Effector memory CD8-positive, alpha-beta T cell (primary cell): ENCODE measurements at regions not wholly inside any gene's neighbourhood (a gene's known extent, or its start where the extent isn't known, plus 50 kb on each side); places are given as distances from the start of the nearest gene placed in this dataset.

ENCODE experiments used
- ATAC-seq: fragments of 150-1000 bp; cut with Tn5 transposase; replicated peaks from 2 replicates; pipeline ENCODE4 v1.10.0; 2021; ENCODE audit warnings: mild to moderate bottlenecking, moderate library complexity
- DNase-seq, 3 experiments: peaks; one replicate each; pipeline ENCODE4 v3.0.0; 2021
- H3K27ac Mint-ChIP-seq, 2 donors: one replicate each; pipeline ENCODE4 v1.8.0; 2022; ENCODE audit warnings: mild to moderate bottlenecking in 2 of 2, mixed read lengths in 2 of 2, moderate library complexity in 2 of 2
- H3K27me3 Mint-ChIP-seq, 2 donors: one replicate each; pipeline ENCODE4 v1.8.0; 2022; ENCODE audit warnings: mixed read lengths in 2 of 2
- H3K36me3 Mint-ChIP-seq: one replicate; pipeline ENCODE4 v1.8.0; 2022; ENCODE audit warnings: mild to moderate bottlenecking, moderate library complexity, mixed read lengths; ENCODE audit not compliant: insufficient read depth
- H3K4me1 Mint-ChIP-seq, 2 donors: one replicate each; pipeline ENCODE4 v1.8.0; 2022; ENCODE audit warnings: low read depth in 2 of 2, mixed read lengths in 2 of 2
- H3K4me3 Mint-ChIP-seq, 2 donors: one replicate each; pipeline ENCODE4 v1.8.0; 2022; ENCODE audit warnings: mild to moderate bottlenecking in 2 of 2, mixed read lengths in 2 of 2, moderate library complexity in 2 of 2
- H3K9me3 Mint-ChIP-seq, 2 donors: one replicate each; pipeline ENCODE4 v1.8.0; 2022; ENCODE audit warnings: mixed read lengths in 2 of 2

GRCh38 chr10:47101196-47101595 is 190.0 kb downstream of the PTPN20 start:
- Mint-ChIP-seq H3K9me3 (no peaks in the 10 kb centered on the region), H3K4me3 (no peak overlapping the region), H3K27me3 (peaks cover 4% of the 10 kb centered on the region in 2 donors), H3K4me1 (no peaks in the 10 kb centered on the region), H3K27ac (no peak overlapping the region), H3K36me3 (no peaks in the 10 kb centered on the region)
- no peak for DNase-seq
- no peak for ATAC-seq

- ATAC-seq (no peak), DNase-seq (no peak)
- no peaks in the 10 kb centered on the region for H3K4me1 Mint-ChIP-seq
- no peak overlapping the region for H3K4me3 Mint-ChIP-seq
- no peaks in the 10 kb centered on the region for H3K36me3 Mint-ChIP-seq
- H3K27me3 Mint-ChIP-seq: no peaks in the 10 kb centered on the region
- no peaks in the 10 kb centered on the region for H3K9me3 Mint-ChIP-seq
- H3K27ac Mint-ChIP-seq: no peak overlapping the region
Measured at GRCh38 chr10:47101807-47102206, 190.6 kb downstream of the PTPN20 start.

- Mint-ChIP-seq H3K36me3 (no peaks in the 10 kb centered on the region), H3K27ac (no peak overlapping the region), H3K9me3 (no peaks in the 10 kb centered on the region), H3K4me1 (no peaks in the 10 kb centered on the region), H3K4me3 (no peak overlapping the region), H3K27me3 (peaks cover 0 to 5% of the 10 kb centered on the region in 2 donors)
- DNase-seq (no peak), ATAC-seq (no peak)
Measured at GRCh38 chr10:47104151-47104605, 192.9 kb downstream of the PTPN20 start.

GRCh38 chr10:47104786-47105385 is 193.7 kb downstream of the PTPN20 start:
- DNase-seq (no peak), ATAC-seq (peak; percentile 22)

GRCh38 chr10:47107007-47107747 is 192.8 kb upstream of the GDF10 start:
- Mint-ChIP-seq H3K27ac (no peak overlapping the region), H3K36me3 (no peaks in the 10 kb centered on the region), H3K4me1 (no peaks in the 10 kb centered on the region), H3K27me3 (peaks cover 0 to 17% of the 10 kb centered on the region in 2 donors), H3K4me3 (no peak overlapping the region), H3K9me3 (no peaks in the 10 kb centered on the region)
- DNase-seq: no peak
- ATAC-seq: no peak

More at GRCh38 chr10:47104786-47105385, 193.7 kb downstream of the PTPN20 start:
- Mint-ChIP-seq H3K9me3 (no peaks in the 10 kb centered on the region), H3K27me3 (peaks cover 0 to 8% of the 10 kb centered on the region in 2 donors), H3K36me3 (no peaks in the 10 kb centered on the region), H3K27ac (no peak overlapping the region), H3K4me3 (no peak overlapping the region), H3K4me1 (no peaks in the 10 kb centered on the region)

GRCh38 chr10:47109906-47110305 is 190.1 kb upstream of the GDF10 start:
- peaks cover 0 to 17% of the 10 kb centered on the region in 2 donors for H3K27me3 Mint-ChIP-seq
- H3K27ac Mint-ChIP-seq: no peak overlapping the region
- H3K4me3 Mint-ChIP-seq: no peak overlapping the region
- ATAC-seq: no peak
- no peaks in the 10 kb centered on the region for H3K36me3 Mint-ChIP-seq
- no peaks in the 10 kb centered on the region for H3K4me1 Mint-ChIP-seq
- no peak for DNase-seq
- no peaks in the 10 kb centered on the region for H3K9me3 Mint-ChIP-seq

- DNase-seq: no peak
- no peaks in the 10 kb centered on the region for H3K4me1 Mint-ChIP-seq
- peaks cover 0 to 17% of the 10 kb centered on the region in 2 donors for H3K27me3 Mint-ChIP-seq
- H3K36me3 Mint-ChIP-seq: no peaks in the 10 kb centered on the region
- H3K9me3 Mint-ChIP-seq: no peaks in the 10 kb centered on the region
- no peak overlapping the region for H3K27ac Mint-ChIP-seq
- no peak for ATAC-seq
- H3K4me3 Mint-ChIP-seq: no peak overlapping the region
Measured at GRCh38 chr10:47111329-47111862, 188.6 kb upstream of the GDF10 start.

GRCh38 chr10:47112612-47113011 is 187.4 kb upstream of the GDF10 start:
- Mint-ChIP-seq H3K4me1 (no peaks in the 10 kb centered on the region), H3K36me3 (no peaks in the 10 kb centered on the region), H3K4me3 (no peak overlapping the region), H3K27ac (no peak overlapping the region), H3K9me3 (no peaks in the 10 kb centered on the region), H3K27me3 (peaks cover 0 to 17% of the 10 kb centered on the region in 2 donors)
- DNase-seq: no peak
- ATAC-seq: no peak

GRCh38 chr10:47113907-47114500 is 186.0 kb upstream of the GDF10 start:
- no peak overlapping the region for H3K27ac Mint-ChIP-seq
- no peaks in the 10 kb centered on the region for H3K4me1 Mint-ChIP-seq
- no peak for DNase-seq
- no peak for ATAC-seq
- H3K36me3 Mint-ChIP-seq: no peaks in the 10 kb centered on the region
- no peak overlapping the region for H3K4me3 Mint-ChIP-seq
- no peaks in the 10 kb centered on the region for H3K9me3 Mint-ChIP-seq
- H3K27me3 Mint-ChIP-seq: peaks cover 0 to 13% of the 10 kb centered on the region in 2 donors

GRCh38 chr10:47114680-47115186 is 185.3 kb upstream of the GDF10 start:
- no peak for DNase-seq
- Mint-ChIP-seq H3K27me3 (peaks cover 0 to 8% of the 10 kb centered on the region in 2 donors), H3K9me3 (no peaks in the 10 kb centered on the region), H3K36me3 (no peaks in the 10 kb centered on the region), H3K27ac (no peak overlapping the region), H3K4me3 (no peak overlapping the region), H3K4me1 (no peaks in the 10 kb centered on the region)
- no peak for ATAC-seq

GRCh38 chr10:47115322-47115721 is 184.7 kb upstream of the GDF10 start:
- ATAC-seq (no peak), DNase-seq (no peak)
- no peaks in the 10 kb centered on the region for H3K36me3 Mint-ChIP-seq
- peaks cover 0 to 8% of the 10 kb centered on the region in 2 donors for H3K27me3 Mint-ChIP-seq
- H3K4me3 Mint-ChIP-seq: no peak overlapping the region
- H3K4me1 Mint-ChIP-seq: no peaks in the 10 kb centered on the region
- H3K27ac Mint-ChIP-seq: no peak overlapping the region
- no peaks in the 10 kb centered on the region for H3K9me3 Mint-ChIP-seq

- ATAC-seq (no peak), DNase-seq (no peak)
- peaks cover 5 to 12% of the 10 kb centered on the region in 2 donors for H3K27me3 Mint-ChIP-seq
- H3K9me3 Mint-ChIP-seq: no peaks in the 10 kb centered on the region
- no peak overlapping the region for H3K27ac Mint-ChIP-seq
- peaks cover 0 to 4% of the 10 kb centered on the region in 2 donors for H3K4me1 Mint-ChIP-seq
- no peaks in the 10 kb centered on the region for H3K36me3 Mint-ChIP-seq
- no peak overlapping the region for H3K4me3 Mint-ChIP-seq
Measured at GRCh38 chr10:47116445-47116844, 183.6 kb upstream of the GDF10 start.

- peaks cover 0 to 5% of the 10 kb centered on the region in 2 donors for H3K4me1 Mint-ChIP-seq
- no peak for ATAC-seq
- no peak for DNase-seq
- no peaks in the 10 kb centered on the region for H3K36me3 Mint-ChIP-seq
- no peak overlapping the region for H3K4me3 Mint-ChIP-seq
- H3K27ac Mint-ChIP-seq: no peak overlapping the region
- no peaks in the 10 kb centered on the region for H3K9me3 Mint-ChIP-seq
- peaks cover 8 to 10% of the 10 kb centered on the region in 2 donors for H3K27me3 Mint-ChIP-seq
Measured at GRCh38 chr10:47118326-47118725, 181.7 kb upstream of the GDF10 start.
